ENCODE measurements at regions not wholly inside any gene's neighbourhood (a gene's known extent, or its start where the extent isn't known, plus 50 kb on each side); places are given as distances from the start of the nearest gene placed in this dataset.

GRCh38 chr11:131178020-131178419 is 192.4 kb upstream of the NTM start:
- no peak for DNase-seq
- Histone ChIP-seq H3K9me3 (no peaks in the 10 kb centered on the region), H3K4me3 (no peak overlapping the region), H3K36me3 (no peaks in the 10 kb centered on the region), H3K27me3 (no peaks in the 10 kb centered on the region), H3K27ac (no peak overlapping the region), H3K4me1 (no peaks in the 10 kb centered on the region)
- TF ChIP-seq POLR2A (IDR thresholded peaks at IDR 0.05) (no peak), CTCF (IDR thresholded peaks at IDR 0.05) (no peak)
- intact Hi-C loops (cut with DNase I), result no loop called here
- 64 to 78% methylated on average over 9 to 11 of the region's 11 CpGs for WGBS, 2 donors

GRCh38 chr11:131178596-131178995 is 191.8 kb upstream of the NTM start:
- DNase-seq, result no peak
- 58 to 62% methylated on average over 3 of the region's 3 CpGs for WGBS, 2 donors
- Histone ChIP-seq H3K27me3 (no peaks in the 10 kb centered on the region), H3K36me3 (no peaks in the 10 kb centered on the region), H3K27ac (no peak overlapping the region), H3K9me3 (no peaks in the 10 kb centered on the region), H3K4me1 (no peaks in the 10 kb centered on the region), H3K4me3 (no peak overlapping the region)
- TF ChIP-seq CTCF (IDR thresholded peaks at IDR 0.05) (no peak), POLR2A (IDR thresholded peaks at IDR 0.05) (no peak)
- intact Hi-C loops (cut with DNase I), result no loop called here

- no peak for TF ChIP-seq CTCF (IDR thresholded peaks at IDR 0.05)
- TF ChIP-seq POLR2A (IDR thresholded peaks at IDR 0.05), result no peak
- Histone ChIP-seq H3K36me3 (no peaks in the 10 kb centered on the region), H3K4me1 (no peaks in the 10 kb centered on the region), H3K4me3 (no peak overlapping the region), H3K27me3 (no peaks in the 10 kb centered on the region), H3K9me3 (no peaks in the 10 kb centered on the region), H3K27ac (no peak overlapping the region)
- intact Hi-C loops (cut with DNase I), result no loop called here
- WGBS, 2 donors, result 89 to 95% methylated on average over 3 to 4 of the region's 4 CpGs
- no peak for DNase-seq
Observed at GRCh38 chr11:131179836-131180235, 190.6 kb upstream of the NTM start.

GRCh38 chr11:131185915-131186314 is 184.5 kb upstream of the NTM start:
- intact Hi-C loops (cut with DNase I), result no loop called here
- no peak overlapping the region for H3K27ac ChIP-seq
- TF ChIP-seq CTCF (IDR thresholded peaks at IDR 0.05), result no peak
- TF ChIP-seq POLR2A (IDR thresholded peaks at IDR 0.05), result no peak
- peaks cover 0 to 18% (median 0%) of the 10 kb centered on the region in 3 donors for H3K4me1 ChIP-seq
- H3K36me3 ChIP-seq, result no peaks in the 10 kb centered on the region
- H3K4me3 ChIP-seq, result no peak overlapping the region
- H3K9me3 ChIP-seq, result no peaks in the 10 kb centered on the region
- 49 to 74% methylated on average over 2 to 3 of the region's 3 CpGs for WGBS, 2 donors
- DNase-seq, result no peak
- H3K27me3 ChIP-seq, result peaks cover 0 to 13% (median 0%) of the 10 kb centered on the region in 4 donors

- H3K9me3 ChIP-seq, result no peaks in the 10 kb centered on the region
- H3K27me3 ChIP-seq, result peaks cover 0 to 19% (median 0%) of the 10 kb centered on the region in 4 donors
- peaks cover 0 to 18% (median 0%) of the 10 kb centered on the region in 3 donors for H3K4me1 ChIP-seq
- no peak for DNase-seq
- H3K4me3 ChIP-seq, result no peak overlapping the region
- intact Hi-C loops (cut with DNase I), result no loop called here
- no peaks in the 10 kb centered on the region for H3K36me3 ChIP-seq
- WGBS, 2 donors, result 15 to 32% methylated on average over 4 to 8 of the region's 10 CpGs
- TF ChIP-seq CTCF (IDR thresholded peaks at IDR 0.05) (no peak), POLR2A (IDR thresholded peaks at IDR 0.05) (no peak)
- H3K27ac ChIP-seq, result no peak overlapping the region
Observed at GRCh38 chr11:131186629-131187101, 183.8 kb upstream of the NTM start.
